Stimulated activated CD4-positive, alpha-beta T cell treated with anti-CD3 and anti-CD28 coated beads, TNF-alpha, amount 100 ng/mL, for 24 hours (primary cell): ENCODE measurements at regions not wholly inside any gene's neighbourhood (a gene's known extent, or its start where the extent isn't known, plus 50 kb on each side); places are given as distances from the start of the nearest gene placed in this dataset.

ENCODE experiments used
- DNase-seq, 3 experiments: peaks; one replicate each; pipeline ENCODE4 v3.0.0-alpha.2; 2020; ENCODE audit warnings: low read depth in 3 of 3

DNA sequence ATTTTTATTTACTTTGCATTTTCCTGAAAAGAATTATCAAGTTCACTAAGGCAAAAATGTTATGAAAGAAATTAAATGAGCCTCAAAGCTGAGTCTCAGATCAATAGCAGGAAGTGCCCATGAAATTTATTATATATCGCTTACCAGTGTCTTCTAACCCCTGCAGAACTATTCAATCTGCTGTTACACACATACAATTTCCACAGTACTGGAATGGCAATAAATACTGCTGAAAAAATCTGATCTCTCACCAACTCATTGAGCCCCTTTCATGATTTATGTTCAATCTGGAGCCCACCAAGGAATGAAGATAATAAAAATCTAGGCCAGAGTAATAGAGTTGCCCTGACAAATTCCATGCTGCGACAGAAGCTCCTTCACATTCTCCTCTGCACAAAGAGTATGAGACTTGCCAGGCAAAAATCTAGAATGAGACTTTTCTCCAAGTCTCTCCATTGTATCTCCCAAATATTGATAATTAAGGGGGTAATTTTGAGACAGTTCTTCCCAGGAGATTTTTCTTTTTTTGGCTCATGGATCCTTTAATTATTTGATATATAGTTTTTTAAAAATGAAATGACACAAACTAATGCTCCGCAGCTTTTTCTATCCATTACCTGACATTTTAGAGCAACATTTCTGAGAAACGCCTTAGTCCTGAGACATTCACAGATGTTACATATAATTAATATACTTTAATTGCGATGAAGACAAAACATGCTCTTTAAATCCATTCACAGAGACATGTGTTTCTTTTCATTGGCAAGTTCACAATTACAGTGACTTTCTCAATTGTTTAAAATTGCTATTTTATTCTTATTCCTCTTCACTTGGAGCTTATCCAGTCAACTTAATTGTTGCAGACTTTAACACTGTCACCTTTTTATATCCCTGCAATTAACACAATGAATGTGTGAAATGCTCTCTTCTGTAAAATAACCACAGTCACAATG lies 1020.4 kb downstream of the CBLN2 start:
- DNase-seq, result no peak

DNA sequence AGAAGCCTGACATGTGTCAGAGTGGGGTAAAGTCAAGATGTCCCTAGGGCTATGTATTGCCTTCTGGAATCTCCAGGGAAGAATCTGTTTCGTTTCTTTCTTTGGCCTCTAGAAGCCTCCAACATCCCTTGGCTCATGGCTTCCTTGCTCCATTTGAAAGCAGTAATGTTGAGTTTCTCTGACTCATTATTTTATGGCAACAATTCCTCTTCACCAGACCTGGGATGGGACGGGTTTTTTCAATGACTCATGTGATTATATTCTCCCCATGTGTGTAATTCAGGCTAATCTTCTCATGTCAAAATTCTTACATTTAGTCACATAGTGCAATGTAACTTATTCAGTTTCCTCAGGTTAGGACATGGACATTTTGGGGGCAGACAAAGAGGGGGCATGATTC lies 1038.6 kb downstream of the CBLN2 start:
- DNase-seq, result no peak

DNA sequence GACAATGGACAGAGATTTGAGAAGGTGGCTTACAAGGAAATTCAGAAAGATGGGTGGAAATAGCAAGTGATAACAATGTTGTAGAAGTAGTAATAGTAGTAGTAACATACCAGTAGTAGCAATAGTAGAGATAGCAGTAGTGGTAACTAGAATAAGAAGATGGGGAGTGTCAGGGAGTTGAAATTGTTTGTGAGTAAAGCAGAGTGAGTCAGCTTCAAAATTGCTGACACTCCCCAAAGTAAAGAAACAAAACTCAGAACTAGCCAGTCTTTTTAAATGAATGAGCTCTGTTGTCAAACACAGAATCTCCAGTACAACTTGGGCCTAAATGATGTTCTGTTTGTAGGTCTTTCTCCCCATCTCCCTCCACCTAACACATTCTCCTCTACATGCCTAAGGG lies 1040.9 kb downstream of the CBLN2 start:
- DNase-seq, result no peak

DNA sequence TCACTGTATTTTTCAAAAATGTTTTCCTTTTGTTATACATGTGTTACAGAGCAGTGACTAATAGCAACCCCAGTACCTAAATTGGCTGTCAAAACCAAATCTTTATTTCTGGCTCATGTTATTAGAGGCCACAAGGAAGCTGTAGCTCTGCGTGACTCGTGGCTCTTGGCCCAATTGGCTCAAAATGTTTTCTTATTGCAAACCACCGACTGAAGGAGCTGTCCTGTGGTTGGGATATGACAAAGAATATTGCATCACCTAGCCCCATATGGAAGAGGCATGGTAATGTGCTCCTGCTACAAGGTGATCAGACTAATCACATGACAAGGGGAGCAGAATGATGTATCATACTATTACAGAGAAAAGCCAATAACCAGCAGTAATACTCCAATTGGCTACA lies 1058.5 kb downstream of the CBLN2 start:
- DNase-seq, result no peak

DNA sequence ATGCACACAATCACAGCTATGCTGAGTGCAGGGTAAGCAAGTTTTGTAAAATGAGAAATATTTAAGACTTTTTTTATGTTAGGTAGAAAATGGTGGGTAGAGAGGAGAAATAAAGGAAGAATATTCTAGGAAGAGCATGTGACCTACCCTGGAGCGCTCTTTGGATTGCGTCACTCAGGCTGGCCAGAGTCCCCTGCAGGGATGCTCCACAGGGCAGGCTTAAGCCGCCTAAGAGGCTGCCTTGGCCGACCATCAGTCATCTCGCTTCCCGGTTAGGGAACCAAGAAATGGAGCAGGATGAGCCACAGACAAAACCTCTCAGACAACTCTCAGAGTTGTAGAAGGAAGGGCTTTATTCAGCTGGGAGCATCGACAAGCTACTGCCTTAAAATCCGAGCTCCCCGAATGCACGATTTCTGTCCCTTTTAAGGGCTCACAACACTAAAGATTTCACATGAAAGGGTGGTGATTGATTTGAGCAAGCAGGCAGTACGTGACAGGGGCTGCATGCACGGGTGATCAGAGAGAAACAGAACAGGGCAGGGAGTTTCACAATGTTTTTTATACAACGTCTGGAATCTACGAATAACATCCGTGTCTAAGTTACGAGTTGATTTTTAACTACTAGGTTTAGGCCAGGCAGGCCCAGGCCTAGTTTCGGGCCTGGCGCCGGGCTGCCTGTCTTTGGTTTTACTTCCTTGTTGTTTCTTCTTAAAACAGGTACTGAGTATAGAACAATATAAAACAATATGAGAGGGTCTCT lies 1072.0 kb downstream of the CBLN2 start:
- no peak for DNase-seq

DNA sequence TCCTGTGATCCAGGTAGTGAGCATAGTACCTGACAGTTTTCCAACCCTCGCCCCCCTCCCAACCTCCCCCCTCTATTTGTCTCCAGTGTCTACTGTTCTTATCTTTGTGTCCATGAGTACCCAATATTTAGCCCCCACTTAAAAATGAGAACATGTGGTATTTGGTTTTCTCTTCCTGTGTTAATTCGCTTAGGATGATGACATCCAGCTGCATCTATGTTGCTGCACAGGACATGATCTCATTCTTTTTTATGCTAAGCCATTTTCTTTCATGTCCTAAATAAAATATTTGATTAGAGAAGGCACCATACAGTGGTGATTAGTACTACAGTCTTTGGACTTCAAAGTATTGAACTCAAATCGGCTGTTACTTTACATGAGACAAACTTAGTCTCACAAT lies 1087.9 kb downstream of the CBLN2 start:
- no peak for DNase-seq

DNA sequence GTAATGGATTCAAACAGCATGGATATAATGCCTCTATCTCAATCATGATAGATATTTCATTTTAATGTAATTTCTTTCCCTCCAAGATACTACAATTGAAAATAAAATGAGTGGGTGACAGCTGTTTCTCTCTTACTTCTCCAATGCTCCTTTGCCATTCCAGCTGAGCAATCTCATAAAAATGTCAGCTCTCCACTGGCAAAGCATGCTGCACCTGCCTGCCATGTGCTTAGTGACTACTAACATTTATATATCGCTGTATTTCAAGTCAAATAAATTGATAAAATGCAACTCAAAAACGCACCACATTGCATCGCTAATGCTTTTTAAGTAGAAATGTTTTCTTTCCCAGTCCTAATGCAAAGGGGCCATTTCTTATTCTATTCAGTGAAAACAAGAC lies 1093.9 kb downstream of the CBLN2 start:
- no peak for DNase-seq

DNA sequence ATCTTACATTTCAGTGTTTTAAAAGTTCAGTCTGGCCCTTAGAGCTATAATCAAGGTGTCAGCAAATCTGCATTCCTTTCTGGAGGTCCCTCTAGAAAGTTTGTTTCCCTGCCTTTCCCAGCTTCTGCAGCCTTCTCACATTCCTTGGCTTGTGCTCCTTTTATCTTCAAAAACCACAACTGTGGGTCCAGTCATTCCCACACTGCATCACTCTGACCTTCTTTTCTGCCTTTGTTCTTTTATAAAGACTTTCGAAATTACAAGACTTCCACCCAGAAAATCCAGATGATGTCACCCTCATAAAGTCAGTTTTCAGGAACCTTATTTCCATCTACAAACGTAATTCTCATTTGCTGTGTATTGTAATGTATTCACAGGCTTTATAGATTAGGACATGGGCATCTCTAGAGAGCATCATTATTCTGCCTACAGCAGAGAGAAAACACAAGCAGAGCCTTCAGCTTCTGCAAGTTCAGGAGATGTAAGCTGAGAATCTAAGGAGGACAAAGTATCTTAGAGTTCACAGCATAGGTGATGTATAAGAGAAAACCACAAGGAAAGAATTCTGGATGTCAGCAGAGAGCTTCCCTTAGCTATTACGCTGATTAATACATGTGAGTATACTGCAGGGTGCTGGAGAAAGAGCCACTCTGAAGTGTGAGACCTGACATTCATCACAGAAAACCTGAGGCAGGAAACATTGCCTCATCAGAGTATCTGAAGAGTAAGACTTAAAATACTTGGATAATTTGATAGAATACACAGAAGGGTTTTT lies 1100.2 kb downstream of the CBLN2 start:
- no peak for DNase-seq

DNA sequence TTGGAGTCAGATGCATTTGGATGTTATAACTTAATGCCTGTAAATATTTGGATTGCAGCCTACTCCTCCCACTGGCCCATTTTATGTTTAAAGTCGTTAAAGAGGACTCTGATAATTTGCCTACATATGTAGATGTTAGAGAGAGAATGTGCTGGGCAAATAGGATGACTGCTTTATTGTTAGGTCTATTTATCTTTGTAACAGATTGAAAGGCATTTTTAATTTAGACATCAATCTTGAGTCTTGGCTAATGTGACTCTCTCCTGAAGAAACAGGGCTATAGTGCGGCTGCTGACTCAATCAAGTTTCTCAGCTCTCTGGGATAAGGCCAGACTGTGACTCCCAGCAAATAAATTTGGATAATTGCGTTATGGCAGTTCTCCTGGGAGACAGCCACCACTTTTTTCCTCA lies 1101.4 kb downstream of the CBLN2 start:
- DNase-seq, result no peak

DNA sequence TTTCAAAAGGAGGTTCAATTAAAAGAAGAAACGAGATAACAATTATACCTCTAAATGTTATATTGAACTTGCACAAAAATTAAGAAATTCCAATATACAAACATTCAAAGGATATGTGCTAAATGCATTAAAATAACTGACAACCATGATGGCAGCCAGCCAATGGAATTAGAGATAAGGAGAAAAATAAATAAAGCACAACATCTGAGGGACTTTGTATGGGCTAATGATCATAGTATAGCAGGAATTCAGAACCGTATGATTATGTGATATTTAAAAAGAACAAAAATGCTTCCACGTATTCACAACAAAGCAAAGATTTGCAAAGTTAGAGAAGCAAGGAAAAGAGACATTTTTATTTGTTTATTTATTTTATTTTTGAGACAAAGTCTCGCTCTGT lies 1103.0 kb downstream of the CBLN2 start:
- DNase-seq, result no peak

DNA sequence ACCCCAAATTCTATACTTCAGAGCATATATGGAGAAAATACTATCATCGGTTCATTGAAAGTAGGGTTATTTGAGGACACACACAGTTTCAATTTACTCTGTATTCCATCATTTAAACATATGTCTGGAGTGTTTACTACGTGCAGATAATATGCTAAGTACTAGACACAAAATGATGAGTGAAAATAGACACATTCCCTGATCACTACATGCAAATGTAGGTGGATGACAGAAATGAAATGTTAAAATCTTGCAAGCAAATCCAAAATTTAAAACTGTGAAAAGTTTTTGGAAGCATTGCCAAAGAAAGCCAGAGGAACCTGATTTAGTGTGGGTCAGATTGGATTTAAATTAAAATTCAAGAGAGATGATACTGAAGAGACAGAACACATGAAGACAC lies 1106.6 kb downstream of the CBLN2 start:
- DNase-seq, result no peak

DNA sequence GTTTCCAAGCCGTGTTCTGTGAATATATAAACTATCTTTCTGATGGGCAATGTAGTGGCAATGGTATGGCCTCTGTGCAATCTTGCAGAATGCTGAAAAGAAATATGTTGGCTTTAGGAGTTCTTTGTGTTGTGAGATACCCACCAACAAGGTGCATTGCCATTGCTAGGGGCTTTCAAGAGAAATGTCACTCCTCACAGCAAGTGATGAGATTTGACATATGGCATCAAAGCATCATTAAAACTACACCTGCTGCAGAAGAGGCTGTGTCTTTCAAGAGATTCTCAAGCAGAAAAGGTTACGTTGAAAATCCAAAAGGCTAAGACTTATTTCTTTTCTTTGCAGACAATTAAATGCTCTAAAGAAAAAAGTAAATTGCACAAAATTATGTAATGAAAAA lies 1110.8 kb downstream of the CBLN2 start:
- no peak for DNase-seq

DNA sequence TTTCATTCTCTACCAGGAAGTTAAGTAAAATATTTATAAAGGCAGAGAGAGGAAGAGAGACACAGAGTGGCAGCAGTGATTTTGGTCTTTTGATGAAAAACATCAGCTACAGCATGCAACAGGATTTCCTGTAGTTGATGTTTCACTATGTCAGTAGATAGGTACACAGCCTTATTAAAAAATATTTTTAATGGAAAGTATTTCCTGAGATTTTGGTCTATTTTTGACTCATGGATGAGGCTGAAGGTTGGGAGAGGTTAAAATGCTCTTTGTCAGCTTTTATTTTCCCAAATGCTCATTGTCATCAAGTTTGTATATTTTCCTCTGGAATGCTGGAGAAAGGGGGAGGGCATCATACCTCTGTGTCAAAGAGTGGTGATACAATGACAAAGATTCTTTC lies 1112.5 kb downstream of the CBLN2 start:
- DNase-seq, result no peak

DNA sequence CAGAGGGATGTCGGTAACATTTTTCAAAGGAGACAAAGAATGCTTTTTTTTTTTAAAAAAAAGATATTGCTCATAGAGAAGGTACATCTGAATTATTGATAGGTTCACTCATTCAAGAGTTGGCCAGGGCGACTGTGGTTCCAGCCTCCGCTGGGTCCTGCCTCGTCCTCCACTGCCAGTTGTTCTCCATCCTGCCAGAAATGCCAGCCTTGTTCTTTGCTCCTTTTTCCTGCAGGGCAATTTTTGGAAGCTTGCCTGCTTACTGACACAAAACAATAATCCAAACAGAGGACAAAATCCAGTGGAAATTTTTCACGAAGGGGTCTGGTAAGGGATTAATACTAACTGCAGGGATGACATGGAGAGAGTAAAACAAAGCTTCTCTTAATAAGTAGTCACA lies 1113.0 kb downstream of the CBLN2 start:
- DNase-seq, result no peak

DNA sequence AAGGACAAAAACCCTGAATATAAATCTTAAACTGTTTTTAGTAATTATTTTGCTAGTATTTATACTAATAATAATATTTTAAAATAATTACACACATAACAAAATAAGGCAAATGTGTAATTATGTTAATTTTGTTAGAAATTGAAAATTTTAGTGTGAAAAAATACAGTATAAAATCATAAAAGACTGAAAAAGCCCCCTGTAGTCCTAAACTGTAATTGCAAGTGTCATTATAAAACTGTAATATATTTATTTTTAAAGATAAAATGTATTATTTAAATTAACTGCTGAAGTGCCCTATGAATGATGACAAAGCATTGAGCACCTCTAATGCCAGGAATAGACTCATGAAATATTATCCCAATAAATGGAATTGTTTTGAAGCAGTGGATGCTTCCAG lies 1117.7 kb downstream of the CBLN2 start:
- no peak for DNase-seq

DNA sequence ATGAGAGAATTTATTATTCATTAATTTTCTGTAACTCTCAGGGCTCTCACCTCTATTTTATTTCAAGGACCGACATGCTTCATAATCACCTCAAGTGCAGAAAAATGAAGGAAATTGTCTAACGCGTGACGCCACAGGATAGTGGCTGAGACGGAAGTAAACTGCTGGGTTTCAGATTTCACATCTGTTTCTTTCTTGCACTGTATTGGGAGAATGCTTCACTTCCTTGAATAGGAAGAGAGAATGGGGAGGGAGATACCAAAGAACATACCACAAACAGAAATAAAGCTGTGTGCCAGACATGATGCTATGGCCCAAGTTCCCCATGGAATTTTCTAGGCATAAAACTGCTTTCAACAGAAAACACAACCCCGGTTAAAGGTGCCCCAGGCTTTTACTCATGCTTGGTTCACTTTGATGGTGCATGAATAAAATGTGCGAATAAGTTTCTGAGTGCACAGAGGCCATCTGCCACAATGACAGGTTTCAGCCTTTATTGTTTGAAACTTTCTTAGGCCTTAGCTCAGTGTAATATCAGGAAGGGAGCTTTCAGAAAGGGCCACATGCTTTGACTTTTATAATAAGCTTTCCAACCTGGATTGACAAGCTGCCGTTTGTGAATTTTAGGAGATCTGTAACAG lies 1116.4 kb downstream of the SOCS6 start:
- no peak for DNase-seq

DNA sequence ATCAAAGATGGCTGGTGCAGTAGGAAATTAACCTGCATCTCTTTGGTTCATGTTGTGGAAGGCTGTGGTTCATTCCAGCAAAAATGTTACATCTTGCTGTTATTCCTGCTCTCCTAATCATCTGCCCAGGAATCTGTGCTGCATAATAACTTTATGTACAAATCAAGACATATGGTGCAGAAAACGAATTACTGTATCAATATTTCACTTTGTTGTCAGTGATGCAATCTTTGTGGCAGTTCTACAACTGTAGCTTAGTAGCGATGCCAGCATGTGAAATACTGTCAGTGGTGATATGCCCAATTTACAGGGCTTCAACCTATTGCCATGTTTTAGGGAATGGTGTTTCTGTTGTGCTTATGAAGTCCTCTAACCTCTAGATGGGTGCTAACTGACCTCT lies 1114.7 kb downstream of the SOCS6 start:
- DNase-seq, result no peak

DNA sequence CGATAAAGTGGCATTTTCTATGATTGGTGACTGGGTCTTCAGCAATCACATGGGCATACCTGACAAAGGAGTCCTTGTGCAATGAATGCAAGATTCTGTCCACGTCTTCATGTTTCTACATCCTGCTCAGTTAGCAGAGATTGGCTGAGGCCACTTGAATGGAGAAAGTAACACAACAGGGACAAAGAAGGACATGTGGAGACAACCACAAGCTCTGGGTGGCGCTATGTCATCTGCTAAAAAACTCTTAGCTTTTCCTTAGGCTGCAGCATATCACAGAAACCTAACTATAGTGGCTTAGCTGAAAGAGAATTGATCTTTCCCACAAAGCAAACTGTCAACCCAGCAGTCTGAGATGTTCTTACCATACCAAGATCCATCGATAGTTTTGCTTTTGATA lies 1109.7 kb downstream of the SOCS6 start:
- no peak for DNase-seq

DNA sequence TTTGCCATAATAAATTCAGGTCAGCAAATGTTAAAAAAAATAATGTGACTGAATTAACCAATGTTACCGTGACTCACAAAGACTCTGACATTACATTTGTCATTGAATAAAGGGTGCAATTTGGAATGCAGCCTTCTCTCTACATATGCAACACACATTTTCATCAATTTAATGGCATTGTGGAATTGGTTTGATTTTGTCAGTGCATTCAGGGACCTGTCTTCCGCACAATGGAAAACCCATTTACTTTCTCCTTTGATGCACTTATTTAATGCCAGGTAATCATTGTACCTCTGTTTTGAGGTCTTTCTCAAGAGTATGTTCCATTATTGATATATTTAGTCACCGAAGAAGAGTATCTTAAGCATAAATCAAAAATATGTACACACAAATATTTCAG lies 1099.3 kb downstream of the SOCS6 start:
- DNase-seq, result no peak

DNA sequence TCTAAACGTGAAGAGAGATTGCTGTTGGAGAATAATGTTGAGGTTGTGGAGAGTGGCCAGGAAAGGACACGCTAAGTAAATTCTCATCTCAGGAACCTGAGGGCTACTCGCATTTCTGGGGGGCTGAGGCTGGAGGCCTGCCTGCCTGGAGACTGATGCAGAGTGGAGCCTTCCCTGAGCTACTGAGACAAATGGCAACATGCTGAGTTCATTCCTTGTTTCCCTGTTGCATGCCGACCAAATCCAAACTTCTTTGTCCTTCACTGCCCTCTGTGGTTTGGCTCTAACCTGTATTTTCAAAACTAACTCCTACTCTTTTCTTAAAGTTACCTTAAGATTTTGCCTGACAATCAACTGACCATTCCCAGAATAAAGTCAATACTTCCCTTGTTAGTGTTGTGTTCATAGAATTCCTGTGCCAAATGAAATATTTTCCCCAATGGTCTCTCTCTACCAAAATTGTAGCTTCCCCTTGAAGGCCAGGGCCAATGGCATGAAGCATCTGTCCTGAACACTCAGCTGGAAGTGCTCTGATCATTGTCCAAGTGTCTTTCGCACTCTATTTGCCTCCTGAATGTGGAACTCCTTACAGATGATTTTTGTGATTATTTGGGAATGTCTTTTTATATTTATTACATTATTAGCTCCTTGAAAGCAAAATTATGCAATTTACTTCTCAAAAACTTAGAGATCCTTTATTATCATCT lies 1085.6 kb downstream of the SOCS6 start:
- DNase-seq, result no peak

DNA sequence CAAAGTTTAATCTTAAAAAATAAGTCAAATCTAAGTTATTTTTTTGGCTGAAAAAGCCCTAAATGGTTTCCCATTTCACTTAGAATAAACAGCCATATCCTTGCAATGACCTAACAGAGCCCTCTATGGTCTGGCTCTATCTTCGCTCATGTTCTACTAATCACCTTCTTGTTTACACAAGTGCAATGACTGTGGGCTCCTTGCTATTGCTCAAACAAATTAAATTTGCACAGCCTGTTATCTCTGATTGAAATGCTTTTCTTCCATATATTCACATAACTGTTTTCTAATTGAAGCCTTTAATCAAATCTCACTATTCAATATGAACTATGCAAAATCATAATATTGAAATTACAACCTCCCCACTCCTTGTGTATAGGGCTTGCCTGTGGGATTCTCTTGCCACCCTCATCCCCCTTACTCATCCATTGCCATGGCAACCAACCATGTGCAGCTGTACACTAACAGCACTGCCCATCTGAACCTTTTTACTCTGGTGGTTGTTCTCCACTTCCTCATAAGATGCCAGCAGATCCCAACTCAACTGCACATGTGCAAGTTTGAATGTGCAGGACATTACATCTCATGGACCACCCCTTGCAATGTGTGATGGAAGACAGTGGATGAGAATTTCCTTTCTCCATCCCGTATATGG lies 1083.2 kb downstream of the SOCS6 start:
- DNase-seq, result no peak
